ENCODE measurements at regions not wholly inside any gene's neighbourhood (a gene's known extent, or its start where the extent isn't known, plus 50 kb on each side); places are given as distances from the start of the nearest gene placed in this dataset.

DNA sequence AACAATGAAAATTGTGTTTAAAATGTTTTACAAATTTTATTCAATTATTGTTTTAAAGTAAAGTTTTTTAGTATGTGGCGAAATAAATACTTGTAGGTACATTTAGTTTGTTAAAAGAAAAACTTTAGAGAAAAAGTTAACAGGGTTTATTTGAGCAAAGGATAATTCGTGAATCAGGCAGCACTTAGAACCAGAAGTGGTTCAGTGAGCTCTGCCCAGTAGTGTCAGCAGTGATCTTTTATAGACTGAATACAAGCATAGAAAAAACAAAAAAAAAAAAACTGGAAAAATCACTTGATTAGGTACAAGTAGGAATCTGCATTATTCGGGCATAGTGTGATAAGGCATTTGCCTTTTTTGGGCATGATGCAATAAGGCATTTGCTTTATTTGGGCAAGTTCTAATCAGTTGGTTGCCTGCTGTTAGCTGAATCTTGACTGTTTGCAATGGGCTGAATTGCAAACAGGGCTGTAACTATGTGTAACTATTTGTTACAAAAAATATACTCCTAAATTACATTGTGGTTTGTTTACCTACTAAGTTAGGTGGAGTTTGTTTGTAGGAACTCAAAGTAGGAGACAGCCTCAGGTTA, 122.9 kb upstream of the MMS22L start:
- CTCF ChIA-PET, result no interaction called here
- no peaks in the 10 kb centered on the region for H3K4me1 ChIP-seq (ENCODE audit: control insufficient read depth in 1 of 2, insufficient read depth in 2 of 2, low read length in 2 of 2)
- no peak for ATAC-seq
- TF ChIP-seq CEBPB (IDR thresholded peaks at IDR 0.05; ENCODE audit: low read depth), result no peak
- TF ChIP-seq EZH2phosphoT487 (IDR thresholded peaks at IDR 0.05; ENCODE audit: borderline replicate concordance), result no peak
- TF ChIP-seq TCF7L2 (IDR thresholded peaks at IDR 0.05; ENCODE audit: borderline replicate concordance, extremely low read depth, insufficient read depth, insufficient read length), result no peak
- TF ChIP-seq POLR2AphosphoS5 (IDR thresholded peaks at IDR 0.05; ENCODE audit: low read depth, low read length), result no peak
- no peak for TF ChIP-seq EZH2 (IDR thresholded peaks at IDR 0.05)
- TF ChIP-seq, protein P1, sequence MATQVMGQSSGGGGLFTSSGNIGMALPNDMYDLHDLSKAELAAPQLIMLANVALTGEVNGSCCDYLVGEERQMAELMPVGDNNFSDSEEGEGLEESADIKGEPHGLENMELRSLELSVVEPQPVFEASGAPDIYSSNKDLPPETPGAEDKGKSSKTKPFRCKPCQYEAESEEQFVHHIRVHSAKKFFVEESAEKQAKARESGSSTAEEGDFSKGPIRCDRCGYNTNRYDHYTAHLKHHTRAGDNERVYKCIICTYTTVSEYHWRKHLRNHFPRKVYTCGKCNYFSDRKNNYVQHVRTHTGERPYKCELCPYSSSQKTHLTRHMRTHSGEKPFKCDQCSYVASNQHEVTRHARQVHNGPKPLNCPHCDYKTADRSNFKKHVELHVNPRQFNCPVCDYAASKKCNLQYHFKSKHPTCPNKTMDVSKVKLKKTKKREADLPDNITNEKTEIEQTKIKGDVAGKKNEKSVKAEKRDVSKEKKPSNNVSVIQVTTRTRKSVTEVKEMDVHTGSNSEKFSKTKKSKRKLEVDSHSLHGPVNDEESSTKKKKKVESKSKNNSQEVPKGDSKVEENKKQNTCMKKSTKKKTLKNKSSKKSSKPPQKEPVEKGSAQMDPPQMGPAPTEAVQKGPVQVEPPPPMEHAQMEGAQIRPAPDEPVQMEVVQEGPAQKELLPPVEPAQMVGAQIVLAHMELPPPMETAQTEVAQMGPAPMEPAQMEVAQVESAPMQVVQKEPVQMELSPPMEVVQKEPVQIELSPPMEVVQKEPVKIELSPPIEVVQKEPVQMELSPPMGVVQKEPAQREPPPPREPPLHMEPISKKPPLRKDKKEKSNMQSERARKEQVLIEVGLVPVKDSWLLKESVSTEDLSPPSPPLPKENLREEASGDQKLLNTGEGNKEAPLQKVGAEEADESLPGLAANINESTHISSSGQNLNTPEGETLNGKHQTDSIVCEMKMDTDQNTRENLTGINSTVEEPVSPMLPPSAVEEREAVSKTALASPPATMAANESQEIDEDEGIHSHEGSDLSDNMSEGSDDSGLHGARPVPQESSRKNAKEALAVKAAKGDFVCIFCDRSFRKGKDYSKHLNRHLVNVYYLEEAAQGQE (IDR thresholded peaks at IDR 0.05; ENCODE audit: low read depth), result no peak
- TF ChIP-seq, protein P2, sequence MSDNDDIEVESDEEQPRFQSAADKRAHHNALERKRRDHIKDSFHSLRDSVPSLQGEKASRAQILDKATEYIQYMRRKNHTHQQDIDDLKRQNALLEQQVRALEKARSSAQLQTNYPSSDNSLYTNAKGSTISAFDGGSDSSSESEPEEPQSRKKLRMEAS (IDR thresholded peaks at IDR 0.05), result no peak
- TF ChIP-seq, protein P3, sequence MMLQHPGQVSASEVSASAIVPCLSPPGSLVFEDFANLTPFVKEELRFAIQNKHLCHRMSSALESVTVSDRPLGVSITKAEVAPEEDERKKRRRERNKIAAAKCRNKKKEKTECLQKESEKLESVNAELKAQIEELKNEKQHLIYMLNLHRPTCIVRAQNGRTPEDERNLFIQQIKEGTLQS (IDR thresholded peaks at IDR 0.05), result no peak
- TF ChIP-seq SRF (IDR thresholded peaks at IDR 0.05; ENCODE audit: low read depth), result no peak
- no peak for TF ChIP-seq ZNF274 (IDR thresholded peaks at IDR 0.05; ENCODE audit: low read depth, low read length)
- TF ChIP-seq CTCF (IDR thresholded peaks at IDR 0.05 in 2 of 3, conservative IDR thresholded peaks at IDR 0.05 in 1 of 3; ENCODE audit: borderline replicate concordance in 1 of 3, insufficient read depth in 1 of 3, low read depth in 2 of 3, low read length in 2 of 3), result no peak
- TF ChIP-seq CBX3 (IDR thresholded peaks at IDR 0.05; ENCODE audit: low read depth), result no peak
- TF ChIP-seq POLR2A (IDR thresholded peaks at IDR 0.05; ENCODE audit: borderline replicate concordance, extremely low read depth, insufficient read depth, insufficient read length), result no peak
- TF ChIP-seq JUND (IDR thresholded peaks at IDR 0.05), result no peak
- TF ChIP-seq RAD21 (IDR thresholded peaks at IDR 0.05; ENCODE audit: low read depth), result no peak
- TF ChIP-seq SP1 (IDR thresholded peaks at IDR 0.05; ENCODE audit: low read depth), result no peak
- no peak for TF ChIP-seq FOSL1 (IDR thresholded peaks at IDR 0.05; ENCODE audit: low read depth)
- TF ChIP-seq ELF1 (IDR thresholded peaks at IDR 0.05; ENCODE audit: borderline replicate concordance, low read depth), result no peak
- TF ChIP-seq, protein P4, sequence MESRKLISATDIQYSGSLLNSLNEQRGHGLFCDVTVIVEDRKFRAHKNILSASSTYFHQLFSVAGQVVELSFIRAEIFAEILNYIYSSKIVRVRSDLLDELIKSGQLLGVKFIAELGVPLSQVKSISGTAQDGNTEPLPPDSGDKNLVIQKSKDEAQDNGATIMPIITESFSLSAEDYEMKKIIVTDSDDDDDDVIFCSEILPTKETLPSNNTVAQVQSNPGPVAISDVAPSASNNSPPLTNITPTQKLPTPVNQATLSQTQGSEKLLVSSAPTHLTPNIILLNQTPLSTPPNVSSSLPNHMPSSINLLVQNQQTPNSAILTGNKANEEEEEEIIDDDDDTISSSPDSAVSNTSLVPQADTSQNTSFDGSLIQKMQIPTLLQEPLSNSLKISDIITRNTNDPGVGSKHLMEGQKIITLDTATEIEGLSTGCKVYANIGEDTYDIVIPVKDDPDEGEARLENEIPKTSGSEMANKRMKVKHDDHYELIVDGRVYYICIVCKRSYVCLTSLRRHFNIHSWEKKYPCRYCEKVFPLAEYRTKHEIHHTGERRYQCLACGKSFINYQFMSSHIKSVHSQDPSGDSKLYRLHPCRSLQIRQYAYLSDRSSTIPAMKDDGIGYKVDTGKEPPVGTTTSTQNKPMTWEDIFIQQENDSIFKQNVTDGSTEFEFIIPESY (IDR thresholded peaks at IDR 0.05; ENCODE audit: extremely low read depth, insufficient replicate concordance, low read length), result no peak
- no TSS peak for BruUV-seq (replicated peaks)
- POLR2A ChIA-PET, result no interaction called here
- H3K9me2 ChIP-seq (ENCODE audit: insufficient read depth), result no peaks in the 10 kb centered on the region
- no peaks in the 10 kb centered on the region for H3K27me3 ChIP-seq (ENCODE audit: insufficient read depth, low read length)
- H4K20me1 ChIP-seq (ENCODE audit: insufficient read depth), result no peaks in the 10 kb centered on the region
- no peaks in the 10 kb centered on the region for H3K9me3 ChIP-seq (ENCODE audit: control insufficient read depth in 1 of 2, insufficient read depth in 1 of 2, low read depth in 1 of 2, low read length in 2 of 2)
- no peak overlapping the region for H3K4me2 ChIP-seq (ENCODE audit: low read length)
- H3K27ac ChIP-seq (ENCODE audit: low read depth, low read length), result no peak overlapping the region
- no peaks in the 10 kb centered on the region for H3K36me3 ChIP-seq (ENCODE audit: control insufficient read depth in 1 of 2, insufficient read depth in 2 of 2, low read length in 2 of 2)
- no peak overlapping the region for H2AFZ ChIP-seq (ENCODE audit: low read depth, low read length, poor library complexity, severe bottlenecking)
- H3K79me2 ChIP-seq (ENCODE audit: insufficient read depth, low read length), result no peaks in the 10 kb centered on the region
- no peak overlapping the region for H3K4me3 ChIP-seq (replicated peaks in 1 of 2; ENCODE audit: low read depth in 1 of 2, low read length in 2 of 2)
- intact Hi-C loops (cut with micrococcal nuclease), result no loop called here
- RAD21 ChIA-PET (ENCODE audit: low non-redundant PET in 1 of 2, low total read pairs in 2 of 2, uncharacterized antibody in 2 of 2, unreplicated experiment in 2 of 2), result no interaction called here
- no peak overlapping the region for H3K9ac ChIP-seq (ENCODE audit: low read length)
- no peak for DNase-seq (ENCODE audit: low read depth, low spot score)

Data from HCT116 (cell line).